ENCODE measurements at regions not wholly inside any gene's neighbourhood (a gene's known extent, or its start where the extent isn't known, plus 50 kb on each side); places are given as distances from the start of the nearest gene placed in this dataset.

DNA sequence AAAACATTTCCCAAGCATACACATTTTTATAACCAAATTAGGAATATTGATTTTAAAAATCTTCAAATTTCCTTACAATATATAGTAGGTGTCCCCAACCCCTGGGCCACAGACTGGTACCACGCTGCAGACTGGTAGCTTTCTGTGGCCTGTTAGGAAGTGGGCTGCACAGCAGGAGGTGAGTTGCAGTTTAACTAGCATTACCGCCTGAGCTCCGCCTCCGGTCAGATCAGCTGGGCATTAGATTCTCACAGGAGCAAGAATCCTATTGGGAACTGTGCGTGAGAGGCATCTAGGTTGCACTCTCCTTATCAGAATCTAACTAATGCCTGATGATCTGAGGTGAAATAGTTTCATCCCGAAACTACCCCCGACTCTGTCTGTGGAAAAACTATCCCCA, 62.1 kb downstream of the ZWINT start:
- H3K27me3 ChIP-seq (ENCODE audit: insufficient read depth, low read length): no peaks in the 10 kb centered on the region
- H3K4me1 ChIP-seq (ENCODE audit: insufficient read depth, low read length): no peaks in the 10 kb centered on the region
- H3K4me3 ChIP-seq (ENCODE audit: low read length): no peak overlapping the region
- H3K9ac ChIP-seq (ENCODE audit: low read depth, low read length): no peak overlapping the region
- no peaks in the 10 kb centered on the region for H3K9me3 ChIP-seq (ENCODE audit: insufficient read depth, low read depth, low read length)
- H3K36me3 ChIP-seq (ENCODE audit: insufficient read depth, low read depth, low read length): no peaks in the 10 kb centered on the region
- H3K27ac ChIP-seq (ENCODE audit: low read length): no peak overlapping the region

DNA sequence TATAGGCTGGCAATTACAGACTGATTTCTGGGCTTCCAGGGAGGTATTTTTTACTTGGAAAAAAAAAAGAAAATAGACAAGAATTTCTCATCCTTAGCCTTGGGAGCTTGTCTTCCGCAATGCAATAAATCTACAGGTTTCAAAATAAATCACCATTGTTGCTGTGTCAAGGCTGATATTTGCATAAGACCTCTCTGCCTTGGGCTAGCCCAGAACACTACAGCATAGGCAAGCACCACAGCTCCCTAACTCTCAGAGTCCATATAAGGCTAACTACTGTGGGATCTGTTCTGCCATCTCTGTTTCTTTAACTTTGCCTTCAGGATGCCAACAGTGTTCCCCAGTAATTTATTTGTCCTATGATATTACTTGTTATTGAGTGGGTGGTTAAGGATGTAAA, 64.4 kb downstream of the ZWINT start:
- H3K27ac ChIP-seq (ENCODE audit: low read length): no peak overlapping the region
- H3K36me3 ChIP-seq (ENCODE audit: insufficient read depth, low read depth, low read length): no peaks in the 10 kb centered on the region
- no peaks in the 10 kb centered on the region for H3K9me3 ChIP-seq (ENCODE audit: insufficient read depth, low read depth, low read length)
- no peaks in the 10 kb centered on the region for H3K27me3 ChIP-seq (ENCODE audit: insufficient read depth, low read length)
- H3K9ac ChIP-seq (ENCODE audit: low read depth, low read length): no peak overlapping the region
- no peak overlapping the region for H3K4me3 ChIP-seq (ENCODE audit: low read length)
- H3K4me1 ChIP-seq (ENCODE audit: insufficient read depth, low read length): no peaks in the 10 kb centered on the region

DNA sequence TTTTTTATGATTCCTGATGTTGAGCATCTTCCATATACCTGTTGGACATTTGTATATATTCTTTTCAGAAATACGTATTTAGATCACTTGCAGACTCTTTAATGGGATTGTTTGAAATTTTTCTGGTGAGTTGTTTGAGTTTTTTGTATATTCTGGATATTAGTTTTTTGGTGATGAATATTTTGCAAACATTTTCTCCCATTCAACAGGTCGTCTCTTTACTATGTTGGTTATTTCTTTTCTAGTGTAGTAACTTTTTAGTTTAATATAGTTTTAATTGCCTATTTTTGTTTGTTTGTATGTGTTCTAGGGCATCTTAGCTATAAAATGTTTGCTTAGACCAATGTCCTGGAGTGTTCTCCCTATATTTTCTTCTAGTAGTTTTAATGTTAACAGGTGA, 72.7 kb downstream of the ZWINT start:
- Histone ChIP-seq H3K27ac (ENCODE audit: low read length) (no peak overlapping the region), H3K4me3 (ENCODE audit: low read length) (no peak overlapping the region)

DNA sequence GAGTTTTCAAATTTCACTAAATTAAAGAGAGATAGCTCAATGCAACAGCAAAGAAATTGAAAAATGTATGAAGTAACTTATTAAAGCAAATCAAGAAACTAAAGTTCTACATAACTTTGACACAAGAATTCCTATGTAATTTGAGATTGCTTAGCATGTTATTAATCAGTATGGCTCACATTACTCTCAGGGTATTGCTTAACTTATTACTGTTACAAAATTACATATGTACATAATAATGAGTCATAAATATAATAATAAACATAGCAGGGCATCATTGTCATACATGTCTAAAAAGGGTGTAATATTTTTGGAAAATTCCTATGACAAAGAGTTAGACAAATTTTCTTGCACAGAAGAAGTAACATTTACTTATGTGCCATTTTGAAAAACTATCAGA, 75.0 kb downstream of the ZWINT start:
- no peak overlapping the region for H3K27ac ChIP-seq (ENCODE audit: low read length)
- H3K9ac ChIP-seq (ENCODE audit: low read depth, low read length): no peak overlapping the region
- no peaks in the 10 kb centered on the region for H3K9me3 ChIP-seq (ENCODE audit: insufficient read depth, low read depth, low read length)
- H3K4me3 ChIP-seq (ENCODE audit: low read length): no peak overlapping the region
- no peaks in the 10 kb centered on the region for H3K36me3 ChIP-seq (ENCODE audit: insufficient read depth, low read depth, low read length)
- no peaks in the 10 kb centered on the region for H3K4me1 ChIP-seq (ENCODE audit: insufficient read depth, low read length)
- no peaks in the 10 kb centered on the region for H3K27me3 ChIP-seq (ENCODE audit: insufficient read depth, low read length)

More for the DNA sequence above, 72.7 kb downstream of the ZWINT start:
- Histone ChIP-seq H3K36me3 (ENCODE audit: insufficient read depth, low read depth, low read length) (no peaks in the 10 kb centered on the region), H3K4me1 (ENCODE audit: insufficient read depth, low read length) (no peaks in the 10 kb centered on the region), H3K27me3 (ENCODE audit: insufficient read depth, low read length) (no peaks in the 10 kb centered on the region), H3K9me3 (ENCODE audit: insufficient read depth, low read depth, low read length) (no peaks in the 10 kb centered on the region), H3K9ac (ENCODE audit: low read depth, low read length) (no peak overlapping the region)

DNA sequence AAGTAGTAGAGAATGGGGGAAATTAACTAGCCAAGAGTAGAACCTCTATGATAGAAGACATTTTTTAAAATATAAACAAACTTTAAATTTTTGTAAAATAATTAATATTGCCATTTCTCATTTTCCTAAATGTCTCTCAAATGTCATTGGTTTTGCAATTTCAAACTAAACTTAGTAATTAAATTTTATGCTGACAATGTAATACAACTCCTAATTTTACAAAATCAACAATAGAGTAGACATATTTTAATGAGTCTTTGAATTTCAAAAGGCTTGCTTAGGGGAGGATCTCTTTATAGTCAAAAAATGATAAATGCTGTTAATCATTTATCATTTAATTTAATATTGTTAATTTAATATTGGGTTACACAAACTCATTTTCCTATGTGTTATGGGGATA, 81.8 kb downstream of the ZWINT start:
- no peak overlapping the region for H3K9ac ChIP-seq (ENCODE audit: low read depth, low read length)
- H3K9me3 ChIP-seq (ENCODE audit: insufficient read depth, low read depth, low read length): no peaks in the 10 kb centered on the region
- no peaks in the 10 kb centered on the region for H3K27me3 ChIP-seq (ENCODE audit: insufficient read depth, low read length)
- H3K27ac ChIP-seq (ENCODE audit: low read length): no peak overlapping the region
- H3K4me3 ChIP-seq (ENCODE audit: low read length): no peak overlapping the region
- no peaks in the 10 kb centered on the region for H3K36me3 ChIP-seq (ENCODE audit: insufficient read depth, low read depth, low read length)
- H3K4me1 ChIP-seq (ENCODE audit: insufficient read depth, low read length): no peaks in the 10 kb centered on the region

DNA sequence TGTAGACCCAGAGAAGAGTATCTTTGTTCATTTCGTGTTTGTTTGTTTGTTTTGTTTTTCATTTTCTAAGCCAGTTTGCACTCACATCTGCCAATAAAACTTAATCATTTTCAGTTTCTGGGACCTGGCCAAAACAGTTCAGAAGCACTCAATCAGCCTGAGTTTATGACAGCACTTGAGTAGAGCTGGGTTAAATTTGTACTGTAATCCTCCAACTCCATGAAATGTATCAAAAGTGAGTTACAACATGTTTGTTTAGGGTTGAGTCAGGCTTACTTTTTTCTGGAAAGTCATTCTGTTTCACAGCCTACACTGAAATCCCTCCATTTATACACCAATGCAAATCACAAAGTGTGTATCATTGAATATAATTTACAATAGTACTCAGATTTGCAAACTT, 91.9 kb downstream of the ZWINT start:
- H3K9me3 ChIP-seq (ENCODE audit: insufficient read depth, low read depth, low read length): no peaks in the 10 kb centered on the region
- H3K4me1 ChIP-seq (ENCODE audit: insufficient read depth, low read length): no peaks in the 10 kb centered on the region
- no peak overlapping the region for H3K9ac ChIP-seq (ENCODE audit: low read depth, low read length)
- no peaks in the 10 kb centered on the region for H3K36me3 ChIP-seq (ENCODE audit: insufficient read depth, low read depth, low read length)
- no peak overlapping the region for H3K4me3 ChIP-seq (ENCODE audit: low read length)
- H3K27me3 ChIP-seq (ENCODE audit: insufficient read depth, low read length): no peaks in the 10 kb centered on the region
- H3K27ac ChIP-seq (ENCODE audit: low read length): no peak overlapping the region

DNA sequence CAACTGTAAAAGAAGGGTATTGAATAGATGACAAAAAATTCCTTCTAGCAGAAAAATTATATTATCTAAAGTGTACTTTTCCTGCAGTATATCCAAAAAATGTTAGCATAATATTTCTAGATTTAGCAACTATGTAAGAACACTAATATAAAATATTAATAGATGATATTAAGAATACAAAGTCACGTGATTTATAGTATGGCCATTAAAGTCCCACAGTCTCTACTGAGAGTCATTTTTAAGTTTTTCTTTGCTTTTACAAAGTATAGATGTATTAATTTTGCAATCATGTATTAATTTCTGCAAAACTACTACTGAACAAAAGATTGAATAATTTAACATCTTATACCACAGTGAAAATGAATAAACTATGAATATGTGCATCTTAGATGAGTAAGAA, 94.9 kb downstream of the ZWINT start:
- H3K4me1 ChIP-seq (ENCODE audit: insufficient read depth, low read length): no peaks in the 10 kb centered on the region
- no peaks in the 10 kb centered on the region for H3K9me3 ChIP-seq (ENCODE audit: insufficient read depth, low read depth, low read length)
- no peak overlapping the region for H3K27ac ChIP-seq (ENCODE audit: low read length)
- no peak overlapping the region for H3K4me3 ChIP-seq (ENCODE audit: low read length)
- no peak overlapping the region for H3K9ac ChIP-seq (ENCODE audit: low read depth, low read length)
- H3K27me3 ChIP-seq (ENCODE audit: insufficient read depth, low read length): no peaks in the 10 kb centered on the region
- no peaks in the 10 kb centered on the region for H3K36me3 ChIP-seq (ENCODE audit: insufficient read depth, low read depth, low read length)

DNA sequence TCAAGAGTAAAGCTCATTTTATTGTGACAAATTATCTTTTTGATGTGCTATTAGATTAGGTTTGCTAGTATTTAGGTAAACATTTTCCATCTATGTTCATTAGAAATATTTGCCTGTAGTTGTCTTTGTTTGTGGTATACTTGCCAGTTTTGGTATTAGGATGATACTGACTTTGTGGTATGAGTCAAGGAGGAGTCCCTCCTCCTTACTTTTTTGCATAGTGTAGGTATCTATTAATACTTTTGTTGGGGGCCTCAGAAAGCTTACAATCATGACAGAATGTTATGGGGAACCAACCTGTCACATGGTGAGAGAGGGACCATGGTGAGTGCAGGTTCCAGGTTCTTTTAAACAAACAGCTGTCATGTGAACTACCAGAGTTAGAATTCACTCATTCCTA, 102.1 kb downstream of the ZWINT start:
- H3K36me3 ChIP-seq (ENCODE audit: insufficient read depth, low read depth, low read length): no peaks in the 10 kb centered on the region
- no peaks in the 10 kb centered on the region for H3K4me1 ChIP-seq (ENCODE audit: insufficient read depth, low read length)
- no peaks in the 10 kb centered on the region for H3K9me3 ChIP-seq (ENCODE audit: insufficient read depth, low read depth, low read length)
- no peaks in the 10 kb centered on the region for H3K27me3 ChIP-seq (ENCODE audit: insufficient read depth, low read length)
- H3K9ac ChIP-seq (ENCODE audit: low read depth, low read length): no peak overlapping the region
- no peak overlapping the region for H3K4me3 ChIP-seq (ENCODE audit: low read length)
- H3K27ac ChIP-seq (ENCODE audit: low read length): no peak overlapping the region

DNA sequence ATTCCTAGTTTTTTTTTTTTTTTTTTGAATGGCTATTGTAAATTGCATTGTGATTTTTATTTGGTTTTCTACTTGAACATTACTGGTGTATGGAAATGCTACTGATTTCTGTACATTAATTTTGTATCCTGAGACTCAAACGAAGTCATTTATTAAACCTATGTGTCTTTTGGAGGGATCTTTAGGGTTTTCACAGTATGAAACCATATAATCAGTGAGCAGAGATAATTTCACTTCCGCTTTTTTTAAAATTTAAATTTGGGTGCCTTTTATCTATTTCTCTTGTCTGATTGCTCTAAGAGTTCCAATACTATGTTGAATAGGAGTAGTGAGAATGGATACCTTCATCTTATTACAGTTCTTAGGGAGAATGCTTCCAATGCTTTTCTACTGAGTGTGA, 102.7 kb downstream of the ZWINT start:
- no peaks in the 10 kb centered on the region for H3K4me1 ChIP-seq (ENCODE audit: insufficient read depth, low read length)
- H3K36me3 ChIP-seq (ENCODE audit: insufficient read depth, low read depth, low read length): no peaks in the 10 kb centered on the region
- no peaks in the 10 kb centered on the region for H3K27me3 ChIP-seq (ENCODE audit: insufficient read depth, low read length)
- H3K9me3 ChIP-seq (ENCODE audit: insufficient read depth, low read depth, low read length): no peaks in the 10 kb centered on the region
- H3K27ac ChIP-seq (ENCODE audit: low read length): no peak overlapping the region
- no peak overlapping the region for H3K9ac ChIP-seq (ENCODE audit: low read depth, low read length)
- H3K4me3 ChIP-seq (ENCODE audit: low read length): no peak overlapping the region

DNA sequence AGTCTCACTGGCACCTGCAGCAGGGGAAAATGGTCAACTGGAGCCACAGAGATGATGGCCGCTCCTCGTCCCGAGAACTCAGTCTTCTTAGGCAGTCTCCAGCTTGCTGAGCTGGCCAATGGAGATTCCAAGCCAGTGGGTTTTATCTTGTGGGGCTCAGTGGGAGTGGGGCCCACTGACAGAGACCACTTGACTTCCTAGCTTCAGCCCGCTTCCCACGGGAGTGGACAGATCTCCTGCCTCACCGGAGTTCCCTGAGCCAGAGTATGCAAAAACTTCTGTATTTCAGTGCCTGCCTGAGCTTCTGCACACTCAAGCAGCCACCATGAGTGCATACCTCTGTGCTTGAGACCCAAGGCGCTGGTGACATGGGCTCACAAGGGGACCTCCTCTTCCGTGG, 105.8 kb downstream of the ZWINT start:
- no peaks in the 10 kb centered on the region for H3K27me3 ChIP-seq (ENCODE audit: insufficient read depth, low read length)

DNA sequence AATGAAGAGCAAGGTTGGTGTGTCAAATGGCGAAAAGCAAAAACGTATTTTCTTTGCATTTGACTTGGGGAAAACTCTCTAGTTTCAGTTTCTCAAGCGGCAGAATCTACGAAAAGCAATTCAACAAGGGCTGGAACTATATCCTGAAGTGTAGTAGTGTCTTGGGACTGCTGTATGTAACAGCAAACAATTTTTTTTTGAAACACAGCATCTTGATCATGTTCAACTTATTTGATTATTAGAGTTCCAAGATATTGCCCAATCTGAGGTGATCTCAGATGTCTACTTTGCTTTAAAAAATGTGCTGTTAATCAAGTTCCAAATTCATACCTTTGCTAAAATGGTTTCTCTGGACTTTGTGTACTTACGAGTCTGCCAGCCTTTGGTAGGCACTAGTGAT, 120.6 kb downstream of the ZWINT start:
- no peaks in the 10 kb centered on the region for H3K9me3 ChIP-seq (ENCODE audit: insufficient read depth, low read depth, low read length)
- no peaks in the 10 kb centered on the region for H3K36me3 ChIP-seq (ENCODE audit: insufficient read depth, low read depth, low read length)
- H3K27ac ChIP-seq (ENCODE audit: low read length): no peak overlapping the region
- no peak overlapping the region for H3K9ac ChIP-seq (ENCODE audit: low read depth, low read length)
- no peak overlapping the region for H3K4me3 ChIP-seq (ENCODE audit: low read length)
- no peaks in the 10 kb centered on the region for H3K4me1 ChIP-seq (ENCODE audit: insufficient read depth, low read length)
- H3K27me3 ChIP-seq (ENCODE audit: insufficient read depth, low read length): no peaks in the 10 kb centered on the region

More for the DNA sequence above, 105.8 kb downstream of the ZWINT start:
- Histone ChIP-seq H3K36me3 (ENCODE audit: insufficient read depth, low read depth, low read length) (no peaks in the 10 kb centered on the region), H3K4me3 (ENCODE audit: low read length) (no peak overlapping the region), H3K4me1 (ENCODE audit: insufficient read depth, low read length) (no peaks in the 10 kb centered on the region), H3K9me3 (ENCODE audit: insufficient read depth, low read depth, low read length) (no peaks in the 10 kb centered on the region), H3K9ac (ENCODE audit: low read depth, low read length) (no peak overlapping the region), H3K27ac (ENCODE audit: low read length) (no peak overlapping the region)

DNA sequence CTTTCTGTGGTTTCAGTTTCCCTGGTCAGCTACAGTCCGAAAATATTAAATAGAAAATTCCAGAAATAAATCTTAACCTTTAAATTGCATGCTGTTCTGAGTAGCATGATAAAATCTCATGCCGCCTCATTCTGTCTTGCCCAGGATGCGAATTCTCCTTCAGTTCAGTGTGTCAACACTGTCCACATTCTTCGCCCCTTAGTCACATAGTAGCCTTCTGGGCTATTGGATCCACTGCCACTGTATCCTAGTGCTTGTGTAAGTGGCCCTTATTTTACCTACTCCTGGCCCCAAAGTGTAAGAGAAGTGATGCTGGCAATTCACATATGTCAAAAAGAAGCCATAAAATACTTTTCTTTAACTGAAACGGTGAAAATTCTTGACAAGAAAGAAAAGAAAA, 129.6 kb downstream of the ZWINT start:
- Histone ChIP-seq H3K9me3 (ENCODE audit: insufficient read depth, low read depth, low read length) (no peaks in the 10 kb centered on the region), H3K27ac (ENCODE audit: low read length) (no peak overlapping the region), H3K4me1 (ENCODE audit: insufficient read depth, low read length) (no peaks in the 10 kb centered on the region), H3K9ac (ENCODE audit: low read depth, low read length) (no peak overlapping the region), H3K36me3 (ENCODE audit: insufficient read depth, low read depth, low read length) (no peaks in the 10 kb centered on the region), H3K27me3 (ENCODE audit: insufficient read depth, low read length) (no peaks in the 10 kb centered on the region), H3K4me3 (ENCODE audit: low read length) (no peak overlapping the region)

DNA sequence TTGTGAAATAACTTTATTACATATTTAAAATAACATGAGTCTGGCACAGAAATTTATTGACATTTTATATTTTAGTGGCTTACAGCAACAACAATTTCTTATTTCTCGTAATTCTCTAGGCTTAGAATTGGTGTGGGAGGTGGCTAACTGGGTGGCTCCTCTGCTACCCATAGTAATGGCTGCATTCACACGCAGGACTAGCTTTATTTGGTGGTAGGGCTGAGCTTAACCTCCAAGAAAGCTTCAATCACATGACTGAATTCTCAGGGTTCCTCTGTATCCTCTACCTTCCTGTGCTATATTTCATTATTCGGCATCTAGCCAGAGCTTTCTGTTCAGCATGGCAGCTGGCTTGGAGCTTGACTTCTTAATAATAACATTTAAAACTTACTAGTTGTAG, 138.8 kb downstream of the ZWINT start:
- Histone ChIP-seq H3K4me3 (ENCODE audit: low read length) (no peak overlapping the region), H3K36me3 (ENCODE audit: insufficient read depth, low read depth, low read length) (no peaks in the 10 kb centered on the region), H3K27me3 (ENCODE audit: insufficient read depth, low read length) (no peaks in the 10 kb centered on the region), H3K9me3 (ENCODE audit: insufficient read depth, low read depth, low read length) (no peaks in the 10 kb centered on the region), H3K9ac (ENCODE audit: low read depth, low read length) (no peak overlapping the region), H3K27ac (ENCODE audit: low read length) (no peak overlapping the region), H3K4me1 (ENCODE audit: insufficient read depth, low read length) (no peaks in the 10 kb centered on the region)
